GM18502 (cell line): ENCODE measurements at regions not wholly inside any gene's neighbourhood (a gene's known extent, or its start where the extent isn't known, plus 50 kb on each side); places are given as distances from the start of the nearest gene placed in this dataset.
A peak's percentile ranks its signal among the peaks of the same experiment; 100 is the strongest.
"Not testable (repeated sequence)": the region's sequence is repeated elsewhere in the genome, so short reads cannot be mapped to it uniquely, and the experiment has no call there.

ENCODE experiments used
- ATAC-seq: cut with Tn5 transposase; IDR thresholded peaks from one replicate; pipeline ENCODE4 v1.9.1; 2021; ENCODE audit warnings: mild to moderate bottlenecking; ENCODE audit not compliant: unreplicated experiment, poor library complexity

DNA sequence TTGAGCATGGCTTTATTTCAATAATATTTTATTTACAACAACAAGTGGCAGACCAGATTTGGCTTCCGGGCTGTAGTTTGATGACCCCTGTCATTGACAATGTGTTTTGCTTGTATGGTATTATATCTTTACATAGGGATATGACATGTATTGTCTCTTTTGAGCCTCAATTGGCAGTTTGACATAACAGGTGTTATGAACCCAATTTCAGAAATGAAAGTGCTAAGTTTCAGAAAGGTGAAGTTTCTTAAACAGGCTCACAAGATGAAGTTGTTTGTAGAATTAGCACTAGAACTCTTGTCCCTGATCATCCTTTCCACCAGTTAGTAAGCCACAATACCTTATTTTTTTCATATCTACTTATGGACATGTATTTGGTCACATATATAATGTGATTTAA, 303.0 kb upstream of the GRIA1 start:
- no peak for ATAC-seq

DNA sequence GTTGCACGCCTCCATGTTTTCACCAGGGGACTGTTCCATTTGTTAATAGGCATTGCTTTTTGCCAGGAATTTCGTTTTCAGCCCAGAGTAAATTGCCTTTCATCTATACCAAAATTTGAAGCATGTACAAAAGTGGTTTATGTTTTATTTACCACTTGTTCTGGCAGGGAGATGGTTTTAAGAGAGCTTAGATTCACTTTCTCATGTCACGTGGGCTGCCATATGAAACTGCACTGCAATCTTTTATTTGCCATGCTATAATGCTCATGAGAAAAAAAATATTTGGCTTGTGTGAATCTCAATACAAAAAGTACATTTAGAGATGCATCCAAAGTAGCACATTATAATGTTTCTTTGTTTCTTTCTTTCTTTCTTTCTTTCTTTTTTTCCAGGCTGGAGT, 284.1 kb upstream of the GRIA1 start:
- no peak for ATAC-seq

DNA sequence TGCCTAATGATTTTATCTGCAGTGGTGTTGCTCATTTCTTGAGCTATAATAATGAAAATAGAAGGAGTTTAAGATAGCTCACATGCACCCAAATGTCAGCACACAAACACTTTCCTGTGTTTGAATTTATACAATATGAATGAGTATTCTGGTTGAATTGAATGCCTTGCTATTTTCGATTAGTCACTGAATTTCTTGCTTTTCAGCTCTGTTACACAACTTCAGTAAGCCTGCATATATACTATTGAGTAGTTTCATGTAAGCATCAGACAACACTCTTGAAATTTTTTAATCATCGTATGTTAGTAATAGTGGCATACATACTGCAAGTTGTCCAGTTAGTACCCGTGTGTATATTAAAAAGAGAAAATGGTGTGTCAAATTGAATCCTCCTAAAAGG, 281.5 kb upstream of the GRIA1 start:
- no peak for ATAC-seq

DNA sequence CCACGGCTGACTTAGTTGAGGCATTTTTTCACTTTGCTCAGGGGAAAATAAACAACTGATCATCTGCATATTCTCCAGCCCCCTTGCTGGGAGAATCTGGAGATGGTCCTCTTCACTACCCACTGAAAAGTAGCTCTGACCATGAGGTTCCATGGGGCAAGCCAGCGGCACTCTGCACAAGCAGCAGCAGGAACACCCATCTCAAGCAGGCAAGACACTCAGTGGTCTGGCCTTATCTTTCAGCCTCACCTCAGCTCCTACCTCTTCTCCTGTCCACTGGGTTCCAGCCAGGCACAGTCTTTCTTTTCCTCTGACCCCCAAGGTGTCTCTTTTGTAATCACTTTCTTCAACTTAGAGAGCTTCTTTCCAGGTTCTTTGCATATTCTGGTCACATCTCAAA, 280.8 kb upstream of the GRIA1 start:
- ATAC-seq = no peak

DNA sequence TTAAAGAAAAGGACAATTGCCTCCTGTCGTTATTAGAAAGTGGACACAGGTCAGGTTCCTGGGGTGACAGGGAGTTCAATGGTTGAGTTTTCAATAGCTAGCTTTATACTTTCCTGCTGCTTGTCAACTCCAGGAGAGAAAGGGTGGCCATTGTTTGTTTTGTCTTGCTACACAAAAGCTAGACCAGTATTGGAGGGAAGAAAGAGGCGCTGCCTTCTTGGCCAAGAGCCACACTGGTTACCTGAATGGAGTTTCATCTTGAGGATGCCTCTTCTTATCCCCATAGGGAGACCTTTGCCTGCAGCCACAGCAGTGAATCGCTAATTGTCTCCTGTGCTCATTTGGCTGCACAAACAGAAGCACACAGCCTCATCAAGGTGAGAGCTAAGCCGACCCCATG, 279.4 kb upstream of the GRIA1 start:
- ATAC-seq = no peak

DNA sequence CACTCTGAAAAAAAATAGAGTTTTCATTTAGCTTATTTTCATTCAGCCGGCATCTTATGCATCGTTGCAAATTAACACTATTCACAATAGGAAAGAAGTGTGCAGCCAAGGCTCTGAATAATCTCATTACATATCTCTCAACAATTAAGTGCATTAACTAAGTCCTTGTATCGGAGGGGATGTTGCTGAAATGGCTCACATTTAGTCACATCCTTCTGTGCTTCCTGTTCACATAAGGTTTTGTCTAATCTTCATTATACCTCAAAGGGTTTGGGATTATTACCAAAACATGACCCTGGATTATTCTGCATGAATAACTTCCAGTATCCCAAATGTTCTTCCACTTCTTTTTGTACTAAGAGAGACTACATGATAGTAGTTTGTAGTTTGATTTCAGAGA, 278.0 kb upstream of the GRIA1 start:
- no peak for ATAC-seq

DNA sequence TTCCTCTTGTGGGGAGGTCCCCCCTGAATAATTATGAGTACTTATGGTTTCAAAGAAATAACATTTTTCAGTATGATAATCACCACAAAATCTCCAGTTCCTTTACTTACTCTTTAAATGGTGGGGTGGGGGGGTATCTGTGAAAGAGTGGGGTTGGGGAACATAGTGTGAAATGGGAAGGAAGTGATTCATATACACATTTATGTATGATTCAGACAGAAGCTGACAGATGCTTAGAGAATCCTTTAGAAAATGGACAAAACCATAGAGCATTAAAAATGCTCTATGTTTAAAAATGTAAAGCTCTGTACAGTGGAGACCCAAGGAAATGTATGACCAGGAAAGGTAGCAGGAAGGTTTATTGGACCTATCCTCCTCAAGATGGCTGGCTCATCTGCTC, 267.5 kb upstream of the GRIA1 start:
- no peak for ATAC-seq

DNA sequence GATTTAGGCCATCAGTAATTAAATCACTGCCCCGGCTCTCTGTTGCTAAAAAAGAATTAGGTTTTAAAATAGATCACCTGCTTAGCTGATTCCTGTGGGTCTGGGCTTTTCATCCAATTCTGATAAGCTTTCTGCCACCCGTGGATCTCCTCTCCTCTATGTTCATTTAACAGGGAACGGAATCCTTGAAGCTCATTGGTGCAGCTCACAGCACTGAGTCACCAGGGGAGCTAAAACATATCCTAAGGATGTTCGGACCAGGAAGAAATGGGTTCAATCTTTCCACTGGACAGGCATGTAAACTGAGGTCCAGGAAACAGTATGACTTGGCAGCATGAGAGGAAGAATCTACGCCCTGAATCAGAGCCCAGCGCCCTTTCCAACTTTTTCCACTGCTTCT, 267.1 kb upstream of the GRIA1 start:
- no peak for ATAC-seq

DNA sequence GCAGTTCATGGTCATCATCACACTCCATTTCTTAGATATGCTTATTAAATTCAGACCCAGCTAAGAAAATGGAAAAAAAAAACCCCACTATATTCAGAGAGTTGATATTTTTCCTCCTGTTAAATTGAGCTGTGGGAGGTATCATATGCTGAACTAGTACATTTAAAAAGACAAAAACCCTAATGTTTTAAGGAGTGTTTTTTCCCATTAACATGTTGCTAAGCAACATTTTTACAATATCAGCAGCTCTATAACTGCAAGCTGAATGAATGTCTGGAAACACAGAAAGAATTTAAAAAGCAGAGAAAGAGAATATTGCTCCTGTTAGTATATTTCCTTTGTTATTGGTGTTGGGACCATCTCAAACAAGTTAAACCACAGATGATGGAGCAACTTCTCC, 265.8 kb upstream of the GRIA1 start:
- ATAC-seq = no peak

DNA sequence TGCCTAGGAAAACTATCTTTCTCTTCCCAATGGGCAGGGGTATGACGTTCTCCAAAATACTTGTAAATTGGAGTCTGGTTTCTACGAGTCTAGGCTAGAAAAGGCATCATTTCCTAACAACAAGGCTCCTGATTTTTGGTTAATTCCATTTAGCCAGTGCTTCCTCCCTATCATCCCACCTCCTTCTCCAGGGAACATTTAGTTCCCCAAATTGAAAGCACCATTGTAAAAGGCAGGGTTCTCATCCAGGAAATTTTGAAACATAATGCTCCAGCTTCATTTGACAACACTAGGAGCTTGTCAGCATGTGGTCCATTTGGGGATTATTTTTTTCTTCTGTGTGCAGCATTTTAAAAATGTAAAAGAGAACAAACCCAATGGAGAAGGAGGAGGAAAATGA, 256.5 kb upstream of the GRIA1 start:
- ATAC-seq = no peak

DNA sequence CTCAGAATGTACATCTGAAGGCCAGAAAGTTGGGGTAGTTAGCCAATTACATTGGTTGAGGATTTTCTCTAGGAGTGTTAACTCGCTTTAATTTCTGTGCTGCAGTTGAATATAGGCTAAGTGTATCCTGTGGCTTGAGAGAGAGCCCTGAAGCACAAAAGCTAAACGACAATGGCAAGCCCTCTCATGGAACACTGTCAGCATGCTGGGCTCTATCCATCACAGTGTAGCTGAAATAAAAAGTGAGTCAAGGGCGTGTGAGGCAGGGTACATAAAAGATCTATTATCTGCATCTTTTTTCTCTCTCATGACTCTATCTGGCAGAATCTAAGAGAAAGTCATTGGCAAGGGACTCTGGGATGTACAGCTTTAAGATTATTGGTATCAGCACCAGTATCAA, 254.2 kb upstream of the GRIA1 start:
- ATAC-seq = no peak

DNA sequence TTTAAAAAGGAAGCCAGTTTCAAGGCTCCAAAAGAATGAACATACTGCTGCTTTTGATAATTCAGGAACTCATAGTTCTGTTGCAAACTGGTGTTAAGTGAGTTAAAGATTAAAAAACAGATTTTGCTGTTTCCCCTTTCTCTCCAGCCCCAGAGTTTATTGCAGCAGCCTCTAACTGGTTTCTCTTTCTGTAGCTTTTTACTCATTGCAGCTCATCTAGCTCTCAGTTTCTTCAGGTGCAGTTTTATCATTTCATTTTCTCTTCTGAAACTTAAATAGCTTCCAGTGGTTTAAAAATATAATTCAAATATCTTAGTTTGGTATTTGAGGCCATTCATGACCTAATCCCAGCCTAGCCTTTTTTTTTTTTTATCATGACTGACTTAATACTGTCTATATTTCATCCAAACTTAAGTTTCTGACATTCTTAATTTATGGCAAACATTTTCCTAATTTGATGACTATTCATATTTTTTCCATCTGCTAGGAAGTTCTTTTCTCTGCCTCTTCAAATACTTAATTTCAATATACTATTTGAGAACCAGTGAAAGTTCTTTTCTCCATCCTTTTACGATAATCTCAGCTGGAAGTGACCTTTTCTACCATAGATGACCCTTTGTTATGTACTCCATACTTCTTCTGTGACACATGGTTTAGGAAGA, 252.7 kb upstream of the GRIA1 start:
- peak; percentile 86 for ATAC-seq

DNA sequence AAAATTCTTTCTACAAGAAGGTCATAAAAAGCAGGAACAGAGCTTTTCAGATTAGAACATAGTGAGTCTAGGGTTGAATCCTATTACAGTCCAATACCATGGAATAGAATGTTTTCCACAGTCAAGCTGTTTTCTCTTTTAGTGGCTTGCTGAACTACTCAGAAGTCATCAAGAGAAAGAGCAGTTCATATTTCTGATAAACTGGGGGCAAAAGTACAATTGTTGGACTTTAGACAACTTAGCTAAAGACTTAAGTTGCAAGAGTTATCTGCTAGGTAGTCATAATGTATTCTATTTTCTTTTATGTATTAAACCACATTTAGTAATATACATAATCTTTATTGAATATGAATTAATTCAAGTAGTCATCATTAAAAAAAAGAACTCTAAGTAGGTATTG, 233.1 kb upstream of the GRIA1 start:
- ATAC-seq = no peak

DNA sequence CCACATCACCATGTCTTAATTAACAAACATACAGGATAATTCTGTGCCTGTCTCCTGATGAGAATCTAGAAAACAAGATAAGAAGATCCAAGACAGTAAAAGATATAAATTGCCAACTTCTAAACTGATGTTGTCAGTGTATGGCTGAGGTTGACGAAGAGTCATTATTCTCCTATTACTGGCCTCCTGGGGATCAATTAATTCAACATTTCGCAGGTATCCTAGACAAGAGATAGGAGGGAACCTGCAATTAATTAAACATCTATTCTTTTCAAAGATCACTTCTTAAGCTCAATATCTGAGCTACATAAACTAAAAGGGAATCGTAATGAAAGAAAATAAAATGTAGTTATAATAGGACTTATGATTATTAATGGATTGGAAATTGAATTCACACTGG, 232.0 kb upstream of the GRIA1 start:
- ATAC-seq = no peak

DNA sequence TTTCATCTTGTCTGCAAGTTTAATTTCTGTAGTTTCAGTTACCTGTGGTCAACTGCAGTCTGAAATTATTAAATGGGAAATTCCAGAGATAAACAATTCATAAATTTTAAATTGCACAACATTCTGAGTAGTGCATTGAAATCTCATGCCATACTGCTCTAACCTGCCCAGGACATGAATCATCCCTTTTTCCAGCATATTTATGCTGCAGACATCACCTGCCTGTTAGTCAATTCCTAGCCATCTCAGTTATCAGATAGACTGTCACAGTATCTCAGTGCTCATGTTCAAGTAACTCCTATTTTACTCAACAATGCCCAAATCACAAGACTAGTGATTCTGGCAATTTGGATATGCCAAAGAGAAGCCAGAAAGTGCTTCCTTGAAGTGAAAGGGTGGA, 223.0 kb upstream of the GRIA1 start:
- no peak for ATAC-seq

DNA sequence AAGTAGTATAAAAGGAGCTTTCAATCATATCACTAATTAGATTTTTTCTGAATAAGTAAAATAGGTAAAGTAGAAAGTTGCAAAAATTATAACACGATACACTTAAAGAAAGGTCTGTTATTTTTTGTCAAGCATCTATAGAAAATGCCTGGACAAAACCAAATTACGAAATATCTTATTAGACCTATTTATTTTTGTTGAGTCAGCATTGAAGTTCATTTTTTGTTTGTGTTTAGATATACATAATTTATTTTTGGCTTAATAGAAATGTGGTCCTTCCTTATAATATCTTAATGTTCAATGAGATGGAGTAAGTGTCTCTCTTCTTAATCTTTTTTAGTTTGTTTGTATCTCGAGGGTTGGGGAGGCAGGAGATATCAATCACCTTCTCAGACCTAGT, 214.8 kb upstream of the GRIA1 start:
- ATAC-seq = no peak

DNA sequence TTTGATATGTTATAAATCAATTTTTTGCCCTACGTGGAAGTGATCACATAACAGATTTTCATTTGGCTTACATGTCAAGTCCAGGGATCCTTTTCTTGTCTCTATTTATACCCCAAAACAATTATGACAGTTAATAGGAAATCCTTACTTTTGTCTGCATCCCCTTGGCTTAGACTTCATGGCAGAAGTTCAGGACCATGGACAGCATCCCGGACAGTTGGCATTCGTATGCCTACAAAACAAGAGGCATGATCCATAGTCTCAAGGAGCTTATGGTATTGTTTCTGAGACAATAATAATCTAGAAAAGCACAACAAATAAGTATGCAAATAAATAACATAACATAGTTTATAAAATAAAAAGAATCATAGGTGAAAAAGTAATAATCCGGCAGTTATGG, 214.3 kb upstream of the GRIA1 start:
- ATAC-seq = no peak

DNA sequence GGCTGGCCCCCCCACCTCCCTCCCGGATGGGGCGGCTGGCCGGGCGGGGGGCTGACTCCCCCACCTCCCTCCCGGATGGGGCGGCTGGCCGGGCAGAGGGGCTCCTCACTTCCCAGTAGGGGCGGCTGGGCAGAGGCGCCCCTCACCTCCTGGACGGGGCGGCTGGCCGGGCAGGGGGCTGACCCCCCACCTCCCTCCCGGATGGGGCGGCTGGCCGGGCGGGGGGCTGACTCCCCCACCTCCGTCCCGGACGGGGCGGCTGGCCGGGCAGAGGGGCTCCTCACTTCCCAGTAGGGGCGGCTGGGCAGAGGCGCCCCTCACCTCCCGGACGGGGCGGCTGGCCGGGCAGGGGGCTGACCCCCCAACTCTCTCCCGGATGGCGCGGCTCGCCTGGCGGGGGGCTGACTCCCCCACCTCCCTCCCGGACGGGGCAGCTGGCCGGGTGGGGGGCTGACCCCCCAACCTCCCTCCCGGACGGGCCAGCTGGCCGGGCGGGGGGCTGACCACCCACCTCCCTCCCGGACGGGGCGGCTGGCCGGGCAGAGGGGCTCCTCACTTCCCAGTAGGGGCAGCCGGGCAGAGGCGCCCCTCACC, 194.1 kb upstream of the GRIA1 start:
- not testable (repeated sequence) for ATAC-seq

DNA sequence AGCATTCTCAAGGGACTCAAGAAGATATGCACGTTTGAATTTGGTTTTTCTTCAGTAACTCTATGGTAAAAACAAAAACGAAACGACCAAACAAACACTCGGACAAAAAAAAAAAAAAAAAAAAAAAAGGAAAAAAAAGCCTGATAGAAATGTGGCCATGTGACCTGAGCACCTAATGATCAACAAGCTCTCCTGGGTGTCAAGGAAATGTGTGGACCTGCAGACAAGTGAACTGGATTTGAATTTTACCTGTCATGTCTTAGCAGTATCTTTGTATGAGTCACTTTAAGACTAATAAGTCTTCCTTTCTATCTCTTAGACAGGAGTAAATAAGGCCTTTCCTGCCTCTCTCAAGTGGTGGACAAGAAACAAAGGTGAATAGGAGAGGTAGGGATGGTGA, 190.6 kb upstream of the GRIA1 start:
- ATAC-seq = no peak

DNA sequence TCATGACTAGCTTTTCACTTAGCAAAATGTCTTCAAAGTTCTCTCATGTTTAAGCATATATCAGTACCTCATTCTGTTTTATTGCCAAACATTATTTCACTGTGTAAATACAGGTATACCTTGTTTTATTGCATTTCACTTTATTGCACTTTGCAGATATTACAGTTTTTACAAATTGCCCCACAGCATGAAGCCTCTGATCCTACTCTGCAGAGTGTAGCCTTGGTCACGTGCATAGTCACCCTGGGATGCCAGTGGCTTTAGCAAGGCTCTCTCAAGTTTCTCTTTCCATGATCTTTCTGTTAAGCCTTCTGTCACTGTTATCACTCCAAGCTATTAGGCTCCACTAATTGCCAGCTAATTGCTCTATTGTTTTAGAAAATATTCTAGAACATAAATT, 182.2 kb upstream of the GRIA1 start:
- no peak for ATAC-seq

DNA sequence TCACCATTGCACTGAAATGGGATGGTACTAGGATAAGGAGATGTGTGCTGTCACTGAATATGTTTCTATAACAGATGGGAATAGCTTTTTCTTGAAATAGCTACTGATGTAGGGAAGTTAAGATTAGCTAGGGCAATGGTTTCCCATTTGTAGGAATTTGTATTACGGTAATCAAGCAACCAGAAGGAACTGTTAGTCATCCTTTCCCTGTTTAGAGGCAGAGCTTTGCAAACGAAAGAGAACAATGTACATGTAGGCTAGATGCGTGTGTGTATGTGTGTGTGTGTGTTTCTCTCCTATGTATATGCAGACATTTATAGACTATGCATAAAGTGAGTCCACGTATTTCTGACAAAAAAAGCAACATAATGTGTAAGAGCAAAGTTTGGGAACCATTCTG, 171.9 kb upstream of the GRIA1 start:
- no peak for ATAC-seq

DNA sequence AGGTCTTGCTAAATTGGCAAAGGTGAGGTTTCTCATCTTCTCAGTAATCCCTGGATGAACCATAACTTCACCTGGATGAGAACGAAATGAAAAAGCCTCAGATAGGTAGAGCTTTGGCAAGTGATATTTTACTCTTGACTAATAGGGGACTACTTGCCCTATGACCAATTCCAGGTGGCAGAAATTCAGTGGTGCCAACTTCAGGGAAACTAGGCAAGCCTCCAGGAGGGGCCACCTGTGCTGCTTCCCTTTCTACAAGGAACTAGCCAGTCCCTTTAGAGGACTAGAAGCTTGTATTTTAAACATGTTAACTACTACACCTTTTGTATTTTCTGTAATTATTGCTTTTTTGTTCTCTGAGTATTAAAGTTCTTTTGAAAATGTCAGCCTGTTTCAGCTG, 169.0 kb upstream of the GRIA1 start:
- ATAC-seq = no peak

DNA sequence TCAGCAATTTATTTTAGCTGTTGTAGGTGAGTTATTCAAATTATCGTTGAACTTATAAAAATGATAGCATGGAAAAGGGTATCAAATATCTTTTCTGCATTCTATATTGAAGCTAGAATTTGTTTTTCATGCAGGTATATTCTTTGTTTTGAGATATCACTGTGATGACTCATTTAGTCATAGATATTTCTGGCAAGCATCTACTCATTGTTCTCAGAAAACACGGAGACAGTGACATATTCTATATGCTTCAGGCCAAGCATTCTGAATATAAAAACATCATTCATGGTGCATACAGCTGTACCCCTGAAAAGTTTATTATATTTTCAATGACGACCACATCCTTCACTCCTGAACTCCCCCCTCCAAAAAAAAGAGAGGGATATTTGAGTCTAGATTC, 150.3 kb upstream of the GRIA1 start:
- no peak for ATAC-seq
